AG10803 (cell line): ENCODE measurements at regions not wholly inside any gene's neighbourhood (a gene's known extent, or its start where the extent isn't known, plus 50 kb on each side); places are given as distances from the start of the nearest gene placed in this dataset.
"Not testable (repeated sequence)": the region's sequence is repeated elsewhere in the genome, so short reads cannot be mapped to it uniquely, and the experiment has no call there.

Experiments used
- DNase-seq: peaks from one replicate; pipeline ENCODE4 v3.0.0; 2010; ENCODE audit warnings: low read depth
- H3K4me3 ChIP-seq: 2 replicates; pipeline ENCODE4 v1.5.1; 2011; ENCODE audit warnings: mild to moderate bottlenecking, low read length, control low read depth
- TF ChIP-seq, protein P1 (sequence below): conservative IDR thresholded peaks from 2 replicates; pipeline ENCODE4 v1.5.1; 2011; ENCODE audit warnings: mild to moderate bottlenecking, low read length, control low read depth, inconsistent platforms

- no peak overlapping the region for H3K4me3 ChIP-seq
- no peak for DNase-seq
- TF ChIP-seq, protein P1, sequence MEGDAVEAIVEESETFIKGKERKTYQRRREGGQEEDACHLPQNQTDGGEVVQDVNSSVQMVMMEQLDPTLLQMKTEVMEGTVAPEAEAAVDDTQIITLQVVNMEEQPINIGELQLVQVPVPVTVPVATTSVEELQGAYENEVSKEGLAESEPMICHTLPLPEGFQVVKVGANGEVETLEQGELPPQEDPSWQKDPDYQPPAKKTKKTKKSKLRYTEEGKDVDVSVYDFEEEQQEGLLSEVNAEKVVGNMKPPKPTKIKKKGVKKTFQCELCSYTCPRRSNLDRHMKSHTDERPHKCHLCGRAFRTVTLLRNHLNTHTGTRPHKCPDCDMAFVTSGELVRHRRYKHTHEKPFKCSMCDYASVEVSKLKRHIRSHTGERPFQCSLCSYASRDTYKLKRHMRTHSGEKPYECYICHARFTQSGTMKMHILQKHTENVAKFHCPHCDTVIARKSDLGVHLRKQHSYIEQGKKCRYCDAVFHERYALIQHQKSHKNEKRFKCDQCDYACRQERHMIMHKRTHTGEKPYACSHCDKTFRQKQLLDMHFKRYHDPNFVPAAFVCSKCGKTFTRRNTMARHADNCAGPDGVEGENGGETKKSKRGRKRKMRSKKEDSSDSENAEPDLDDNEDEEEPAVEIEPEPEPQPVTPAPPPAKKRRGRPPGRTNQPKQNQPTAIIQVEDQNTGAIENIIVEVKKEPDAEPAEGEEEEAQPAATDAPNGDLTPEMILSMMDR = no peak
Measured at GRCh38 chr7:85916016-85916415, 727.7 kb upstream of the GRM3 start.

DNA sequence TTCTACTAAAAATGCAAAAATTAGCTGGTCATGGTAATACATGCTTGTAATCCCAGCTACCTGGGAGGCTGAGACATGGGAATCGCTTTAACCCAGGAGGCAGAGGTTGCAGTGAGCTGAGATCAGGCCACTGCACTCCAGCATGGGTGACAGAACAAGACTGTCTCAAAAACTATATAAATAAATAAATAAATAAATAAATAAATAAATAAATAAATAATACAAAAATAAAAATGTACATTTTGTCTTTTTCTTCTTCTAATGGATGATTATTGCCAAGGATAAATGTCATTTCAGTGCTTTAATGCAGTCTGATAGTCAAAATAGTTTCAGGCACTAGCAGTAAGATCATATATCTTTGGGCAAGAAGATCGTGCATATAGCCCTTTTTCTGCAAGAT is 727.6 kb upstream of the SEMA3D start:
- TF ChIP-seq, protein P1 = no peak
- DNase-seq = no peak
- no peak overlapping the region for H3K4me3 ChIP-seq

DNA sequence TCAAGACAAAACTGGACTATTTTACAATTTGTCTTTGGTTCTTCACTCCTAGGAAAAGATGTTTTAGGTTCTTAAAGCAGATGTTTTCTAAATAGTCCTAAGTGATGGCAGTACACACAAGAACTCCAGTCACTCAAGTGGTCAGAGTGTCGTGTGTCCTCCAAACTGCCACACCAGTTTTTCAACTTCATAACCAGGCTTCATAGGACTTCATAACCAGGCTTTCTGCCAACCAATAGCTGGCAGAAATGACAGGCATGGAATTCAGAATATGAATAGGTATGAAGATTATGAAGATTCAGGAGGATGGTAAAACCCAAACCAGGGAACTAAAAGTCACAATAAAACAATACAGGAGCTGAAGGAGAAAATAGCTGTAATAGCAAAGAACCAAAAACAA is 721.2 kb upstream of the SEMA3D start:
- H3K4me3 ChIP-seq = no peak overlapping the region
- TF ChIP-seq, protein P1 = no peak
- DNase-seq = no peak

GRCh38 chr7:85897967-85898366 is 711.1 kb upstream of the SEMA3D start:
- H3K4me3 ChIP-seq = no peak overlapping the region
- TF ChIP-seq, protein P1 = no peak
- no peak for DNase-seq

DNA sequence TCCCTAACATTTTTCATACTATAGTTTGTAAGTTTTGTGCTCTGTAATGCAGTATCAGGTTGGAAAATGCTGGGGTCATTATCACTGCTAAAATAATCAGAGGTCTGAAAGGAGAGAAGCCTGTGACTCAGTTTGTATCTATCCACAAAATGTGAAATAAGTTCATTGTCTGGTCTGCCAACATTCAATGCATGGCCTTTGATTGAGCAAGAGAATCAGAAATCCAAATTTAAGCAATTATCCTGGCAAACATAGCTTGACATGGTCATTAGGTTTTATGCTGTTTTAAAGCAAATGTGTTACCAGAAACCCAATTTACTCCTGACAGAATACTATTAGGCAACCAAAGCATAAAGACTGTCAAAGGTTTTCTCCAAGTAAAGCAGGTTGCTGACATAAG is 709.7 kb upstream of the SEMA3D start:
- H3K4me3 ChIP-seq = no peak overlapping the region
- DNase-seq = no peak
- TF ChIP-seq, protein P1 = no peak

DNA sequence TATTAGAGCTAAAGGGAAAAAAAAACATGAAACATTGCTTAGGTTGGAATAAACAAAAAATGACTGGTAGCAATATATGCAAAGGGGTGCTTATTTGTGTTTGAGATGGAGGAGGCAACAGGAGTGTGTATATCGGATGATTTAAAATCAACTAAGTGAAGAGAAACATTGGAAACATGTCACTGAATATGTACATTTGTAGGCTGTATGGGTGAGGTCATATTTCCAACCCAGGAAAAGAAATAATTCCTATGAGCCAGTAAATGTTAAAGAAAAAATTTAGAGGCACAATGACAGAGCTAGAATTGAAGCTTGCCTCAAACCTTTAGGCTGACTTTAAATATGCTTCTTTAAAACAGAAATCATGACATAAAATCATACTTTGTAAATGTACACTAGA is 709.0 kb upstream of the SEMA3D start:
- TF ChIP-seq, protein P1 = no peak
- H3K4me3 ChIP-seq = no peak overlapping the region
- DNase-seq = no peak

- H3K4me3 ChIP-seq, DNase-seq: not testable (repeated sequence)
Measured at GRCh38 chr7:85891900-85892299, 705.0 kb upstream of the SEMA3D start.

- DNase-seq = peak; percentile 35
- TF ChIP-seq, protein P1 = peak; percentile 73
- H3K4me3 ChIP-seq = no peak overlapping the region
Measured at GRCh38 chr7:85890244-85890811, 703.5 kb upstream of the SEMA3D start.
